ENCODE measurements at regions not wholly inside any gene's neighbourhood (a gene's known extent, or its start where the extent isn't known, plus 50 kb on each side); places are given as distances from the start of the nearest gene placed in this dataset.
A peak's percentile ranks its signal among the peaks of the same experiment; 100 is the strongest.

DNA sequence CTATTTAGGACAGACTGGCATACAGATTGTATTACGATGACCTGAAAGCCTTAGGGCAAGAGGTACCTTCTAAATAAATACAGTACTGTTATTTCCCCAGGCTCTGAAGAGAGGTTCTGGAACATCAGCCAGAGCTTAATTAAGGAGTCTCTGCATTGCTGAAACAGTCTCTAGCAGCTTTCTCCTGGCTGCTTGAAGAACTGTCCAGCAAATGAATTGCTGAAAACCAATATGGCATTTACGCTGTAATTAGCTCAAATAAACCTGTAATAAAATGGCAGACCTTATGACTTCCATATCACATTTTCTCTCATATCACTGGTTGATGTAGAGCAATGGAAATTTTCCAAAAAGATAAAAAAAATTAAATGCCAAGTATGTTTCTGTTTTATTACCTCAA lies 636.3 kb downstream of the GABRG2 start:
- no peak overlapping the region for H3K4me3 Mint-ChIP-seq
- peak; percentile 41 for DNase-seq (ENCODE audit: low spot score)

DNA sequence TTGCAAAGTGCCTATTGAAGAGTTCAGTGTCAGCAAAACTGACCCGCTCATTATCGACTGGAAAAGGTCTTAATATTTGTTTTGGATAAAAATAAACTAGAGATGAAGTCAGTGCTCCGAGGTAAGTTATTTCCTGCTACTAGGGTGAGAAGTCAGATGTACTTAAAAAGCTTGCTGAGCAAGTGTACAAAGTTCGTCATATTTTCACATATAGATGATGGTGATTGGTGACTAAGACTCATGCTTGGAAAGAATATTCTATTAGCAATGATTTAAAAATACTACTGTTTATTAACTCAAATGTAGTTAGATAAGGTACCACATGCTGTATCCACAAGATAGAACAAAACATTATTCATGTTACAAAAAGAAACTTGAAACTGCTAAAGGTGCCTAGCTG lies 643.7 kb downstream of the GABRG2 start:
- H2AFZ ChIP-seq = no peak overlapping the region
- H3K27me3 Mint-ChIP-seq (ENCODE audit: insufficient read depth, low read depth, poor library complexity) = no peaks in the 10 kb centered on the region
- ATAC-seq (no peak), DNase-seq (ENCODE audit: low spot score) (no peak)
- H3K79me2 ChIP-seq (replicated peaks; ENCODE audit: insufficient read depth) = no peaks in the 10 kb centered on the region
- H3K4me3 Mint-ChIP-seq = no peak overlapping the region
- peaks cover 14% of the 10 kb centered on the region; the same call in 2 of the 3 replicates for H3K9me3 Mint-ChIP-seq
- no peaks in the 10 kb centered on the region for H4K20me1 ChIP-seq (replicated peaks; ENCODE audit: insufficient read depth)
- no peaks in the 10 kb centered on the region for H3K27me3 ChIP-seq (ENCODE audit: insufficient read depth)
- H3K4me2 ChIP-seq = no peak overlapping the region
- H3K36me3 Mint-ChIP-seq (ENCODE audit: low read depth) = no peaks in the 10 kb centered on the region; the same call in 2 of the 3 replicates
- no peak overlapping the region for H3K4me3 ChIP-seq
- H3K36me3 ChIP-seq (ENCODE audit: insufficient read depth) = no peaks in the 10 kb centered on the region; the same call in 1 of the 2 replicates
- H3F3A ChIP-seq (replicated peaks; ENCODE audit: low read depth) = no peaks in the 10 kb centered on the region
- no peaks in the 10 kb centered on the region for H3K4me1 Mint-ChIP-seq
- H3K27ac Mint-ChIP-seq = no peak overlapping the region
- no peaks in the 10 kb centered on the region for H3K9me2 ChIP-seq (ENCODE audit: insufficient read depth)
- H3K4me1 ChIP-seq (ENCODE audit: insufficient read depth) = no peaks in the 10 kb centered on the region
- no peak overlapping the region for H3K27ac ChIP-seq (ENCODE audit: low read depth)
- TF ChIP-seq ZNF114 (CRISPR knock-in tag; IDR thresholded peaks at IDR 0.05) (no peak), EZH2phosphoT487 (IDR thresholded peaks at IDR 0.05; ENCODE audit: unreplicated experiment) (no peak), EZH2 (IDR thresholded peaks at IDR 0.05; ENCODE audit: low read depth, unreplicated experiment) (no peak), STAT1 (IDR thresholded peaks at IDR 0.05; ENCODE audit: unreplicated experiment) (no peak)
- TF ChIP-seq, protein P1, sequence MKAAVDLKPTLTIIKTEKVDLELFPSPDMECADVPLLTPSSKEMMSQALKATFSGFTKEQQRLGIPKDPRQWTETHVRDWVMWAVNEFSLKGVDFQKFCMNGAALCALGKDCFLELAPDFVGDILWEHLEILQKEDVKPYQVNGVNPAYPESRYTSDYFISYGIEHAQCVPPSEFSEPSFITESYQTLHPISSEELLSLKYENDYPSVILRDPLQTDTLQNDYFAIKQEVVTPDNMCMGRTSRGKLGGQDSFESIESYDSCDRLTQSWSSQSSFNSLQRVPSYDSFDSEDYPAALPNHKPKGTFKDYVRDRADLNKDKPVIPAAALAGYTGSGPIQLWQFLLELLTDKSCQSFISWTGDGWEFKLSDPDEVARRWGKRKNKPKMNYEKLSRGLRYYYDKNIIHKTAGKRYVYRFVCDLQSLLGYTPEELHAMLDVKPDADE (IDR thresholded peaks at IDR 0.05) = no peak
- TF ChIP-seq, protein P2, sequence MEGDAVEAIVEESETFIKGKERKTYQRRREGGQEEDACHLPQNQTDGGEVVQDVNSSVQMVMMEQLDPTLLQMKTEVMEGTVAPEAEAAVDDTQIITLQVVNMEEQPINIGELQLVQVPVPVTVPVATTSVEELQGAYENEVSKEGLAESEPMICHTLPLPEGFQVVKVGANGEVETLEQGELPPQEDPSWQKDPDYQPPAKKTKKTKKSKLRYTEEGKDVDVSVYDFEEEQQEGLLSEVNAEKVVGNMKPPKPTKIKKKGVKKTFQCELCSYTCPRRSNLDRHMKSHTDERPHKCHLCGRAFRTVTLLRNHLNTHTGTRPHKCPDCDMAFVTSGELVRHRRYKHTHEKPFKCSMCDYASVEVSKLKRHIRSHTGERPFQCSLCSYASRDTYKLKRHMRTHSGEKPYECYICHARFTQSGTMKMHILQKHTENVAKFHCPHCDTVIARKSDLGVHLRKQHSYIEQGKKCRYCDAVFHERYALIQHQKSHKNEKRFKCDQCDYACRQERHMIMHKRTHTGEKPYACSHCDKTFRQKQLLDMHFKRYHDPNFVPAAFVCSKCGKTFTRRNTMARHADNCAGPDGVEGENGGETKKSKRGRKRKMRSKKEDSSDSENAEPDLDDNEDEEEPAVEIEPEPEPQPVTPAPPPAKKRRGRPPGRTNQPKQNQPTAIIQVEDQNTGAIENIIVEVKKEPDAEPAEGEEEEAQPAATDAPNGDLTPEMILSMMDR (conservative IDR thresholded peaks at IDR 0.05; ENCODE audit: low read depth in 2 of 2) = no peak

More for the DNA sequence above, 636.3 kb downstream of the GABRG2 start:
- ATAC-seq = no peak; the same call in 2 of the 3 replicates
- TF ChIP-seq, protein P3, sequence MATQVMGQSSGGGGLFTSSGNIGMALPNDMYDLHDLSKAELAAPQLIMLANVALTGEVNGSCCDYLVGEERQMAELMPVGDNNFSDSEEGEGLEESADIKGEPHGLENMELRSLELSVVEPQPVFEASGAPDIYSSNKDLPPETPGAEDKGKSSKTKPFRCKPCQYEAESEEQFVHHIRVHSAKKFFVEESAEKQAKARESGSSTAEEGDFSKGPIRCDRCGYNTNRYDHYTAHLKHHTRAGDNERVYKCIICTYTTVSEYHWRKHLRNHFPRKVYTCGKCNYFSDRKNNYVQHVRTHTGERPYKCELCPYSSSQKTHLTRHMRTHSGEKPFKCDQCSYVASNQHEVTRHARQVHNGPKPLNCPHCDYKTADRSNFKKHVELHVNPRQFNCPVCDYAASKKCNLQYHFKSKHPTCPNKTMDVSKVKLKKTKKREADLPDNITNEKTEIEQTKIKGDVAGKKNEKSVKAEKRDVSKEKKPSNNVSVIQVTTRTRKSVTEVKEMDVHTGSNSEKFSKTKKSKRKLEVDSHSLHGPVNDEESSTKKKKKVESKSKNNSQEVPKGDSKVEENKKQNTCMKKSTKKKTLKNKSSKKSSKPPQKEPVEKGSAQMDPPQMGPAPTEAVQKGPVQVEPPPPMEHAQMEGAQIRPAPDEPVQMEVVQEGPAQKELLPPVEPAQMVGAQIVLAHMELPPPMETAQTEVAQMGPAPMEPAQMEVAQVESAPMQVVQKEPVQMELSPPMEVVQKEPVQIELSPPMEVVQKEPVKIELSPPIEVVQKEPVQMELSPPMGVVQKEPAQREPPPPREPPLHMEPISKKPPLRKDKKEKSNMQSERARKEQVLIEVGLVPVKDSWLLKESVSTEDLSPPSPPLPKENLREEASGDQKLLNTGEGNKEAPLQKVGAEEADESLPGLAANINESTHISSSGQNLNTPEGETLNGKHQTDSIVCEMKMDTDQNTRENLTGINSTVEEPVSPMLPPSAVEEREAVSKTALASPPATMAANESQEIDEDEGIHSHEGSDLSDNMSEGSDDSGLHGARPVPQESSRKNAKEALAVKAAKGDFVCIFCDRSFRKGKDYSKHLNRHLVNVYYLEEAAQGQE (IDR thresholded peaks at IDR 0.05; ENCODE audit: unreplicated experiment) = peak; percentile 75
- TF ChIP-seq, protein P2 (conservative IDR thresholded peaks at IDR 0.05; ENCODE audit: low read depth in 2 of 2) = no peak
- Histone ChIP-seq H3K36me3 (ENCODE audit: insufficient read depth) (no peaks in the 10 kb centered on the region), H4K20me1 (replicated peaks; ENCODE audit: insufficient read depth) (no peaks in the 10 kb centered on the region), H2AFZ (no peak overlapping the region), H3K79me2 (replicated peaks; ENCODE audit: insufficient read depth) (no peaks in the 10 kb centered on the region), H3K9me2 (ENCODE audit: insufficient read depth) (no peaks in the 10 kb centered on the region), H3K27me3 (ENCODE audit: insufficient read depth) (no peaks in the 10 kb centered on the region), H3K4me1 (ENCODE audit: insufficient read depth) (no peaks in the 10 kb centered on the region), H3F3A (replicated peaks; ENCODE audit: low read depth) (no peaks in the 10 kb centered on the region), H3K4me2 (no peak overlapping the region), H3K4me3 (no peak overlapping the region), H3K27ac (ENCODE audit: low read depth) (no peak overlapping the region)
- Mint-ChIP-seq H3K27ac (no peak overlapping the region), H3K9me3 (no peaks in the 10 kb centered on the region; the same call in 2 of the 3 replicates), H3K27me3 (ENCODE audit: insufficient read depth, low read depth, poor library complexity) (no peaks in the 10 kb centered on the region), H3K36me3 (ENCODE audit: low read depth) (no peaks in the 10 kb centered on the region), H3K4me1 (no peaks in the 10 kb centered on the region)

Measured in GM23338 (cell line).